ENCODE measurements at regions not wholly inside any gene's neighbourhood (a gene's known extent, or its start where the extent isn't known, plus 50 kb on each side); places are given as distances from the start of the nearest gene placed in this dataset.
"Not testable (repeated sequence)": the region's sequence is repeated elsewhere in the genome, so short reads cannot be mapped to it uniquely, and the experiment has no call there.

DNA sequence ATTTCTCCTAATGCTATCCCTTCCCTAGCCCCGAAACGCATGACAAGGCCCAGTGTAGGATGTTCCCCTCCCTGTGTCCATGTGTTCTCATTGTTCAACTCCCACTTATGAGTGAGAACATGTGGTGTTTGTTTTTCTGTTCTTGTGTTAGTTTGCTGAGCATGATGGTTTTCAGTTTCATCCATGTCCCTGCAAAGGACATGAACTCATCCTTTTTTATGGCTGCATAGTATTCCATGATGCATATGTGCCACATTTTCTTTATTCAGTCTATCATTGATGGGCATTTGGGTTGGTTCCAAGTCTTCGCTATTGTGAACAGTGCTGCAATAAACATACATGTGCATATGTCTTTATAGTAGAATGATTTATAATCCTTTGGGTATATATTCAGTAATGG is 490.3 kb downstream of the KLHL4 start:
- TF ChIP-seq ATF2 (CRISPR knock-in tag; IDR thresholded peaks at IDR 0.05; ENCODE audit: borderline replicate concordance, low read depth); FOXJ3 (CRISPR knock-in tag; IDR thresholded peaks at IDR 0.05; ENCODE audit: borderline replicate concordance); NR3C1 (CRISPR knock-in tag; conservative IDR thresholded peaks at IDR 0.05; ENCODE audit: low read depth); GABPB1 (CRISPR knock-in tag; IDR thresholded peaks at IDR 0.05); TCF7 (CRISPR knock-in tag; IDR thresholded peaks at IDR 0.05; ENCODE audit: low read depth); FOXK1 (CRISPR knock-in tag; IDR thresholded peaks at IDR 0.05); USF2 (CRISPR knock-in tag; IDR thresholded peaks at IDR 0.05): not testable (repeated sequence)
- TF ChIP-seq, protein P1, sequence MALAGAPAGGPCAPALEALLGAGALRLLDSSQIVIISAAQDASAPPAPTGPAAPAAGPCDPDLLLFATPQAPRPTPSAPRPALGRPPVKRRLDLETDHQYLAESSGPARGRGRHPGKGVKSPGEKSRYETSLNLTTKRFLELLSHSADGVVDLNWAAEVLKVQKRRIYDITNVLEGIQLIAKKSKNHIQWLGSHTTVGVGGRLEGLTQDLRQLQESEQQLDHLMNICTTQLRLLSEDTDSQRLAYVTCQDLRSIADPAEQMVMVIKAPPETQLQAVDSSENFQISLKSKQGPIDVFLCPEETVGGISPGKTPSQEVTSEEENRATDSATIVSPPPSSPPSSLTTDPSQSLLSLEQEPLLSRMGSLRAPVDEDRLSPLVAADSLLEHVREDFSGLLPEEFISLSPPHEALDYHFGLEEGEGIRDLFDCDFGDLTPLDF (CRISPR knock-in tag; IDR thresholded peaks at IDR 0.05), result not testable (repeated sequence)
- TF ChIP-seq, protein P2, sequence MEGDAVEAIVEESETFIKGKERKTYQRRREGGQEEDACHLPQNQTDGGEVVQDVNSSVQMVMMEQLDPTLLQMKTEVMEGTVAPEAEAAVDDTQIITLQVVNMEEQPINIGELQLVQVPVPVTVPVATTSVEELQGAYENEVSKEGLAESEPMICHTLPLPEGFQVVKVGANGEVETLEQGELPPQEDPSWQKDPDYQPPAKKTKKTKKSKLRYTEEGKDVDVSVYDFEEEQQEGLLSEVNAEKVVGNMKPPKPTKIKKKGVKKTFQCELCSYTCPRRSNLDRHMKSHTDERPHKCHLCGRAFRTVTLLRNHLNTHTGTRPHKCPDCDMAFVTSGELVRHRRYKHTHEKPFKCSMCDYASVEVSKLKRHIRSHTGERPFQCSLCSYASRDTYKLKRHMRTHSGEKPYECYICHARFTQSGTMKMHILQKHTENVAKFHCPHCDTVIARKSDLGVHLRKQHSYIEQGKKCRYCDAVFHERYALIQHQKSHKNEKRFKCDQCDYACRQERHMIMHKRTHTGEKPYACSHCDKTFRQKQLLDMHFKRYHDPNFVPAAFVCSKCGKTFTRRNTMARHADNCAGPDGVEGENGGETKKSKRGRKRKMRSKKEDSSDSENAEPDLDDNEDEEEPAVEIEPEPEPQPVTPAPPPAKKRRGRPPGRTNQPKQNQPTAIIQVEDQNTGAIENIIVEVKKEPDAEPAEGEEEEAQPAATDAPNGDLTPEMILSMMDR (IDR thresholded peaks at IDR 0.05), result not testable (repeated sequence)
- TF ChIP-seq, protein P3, sequence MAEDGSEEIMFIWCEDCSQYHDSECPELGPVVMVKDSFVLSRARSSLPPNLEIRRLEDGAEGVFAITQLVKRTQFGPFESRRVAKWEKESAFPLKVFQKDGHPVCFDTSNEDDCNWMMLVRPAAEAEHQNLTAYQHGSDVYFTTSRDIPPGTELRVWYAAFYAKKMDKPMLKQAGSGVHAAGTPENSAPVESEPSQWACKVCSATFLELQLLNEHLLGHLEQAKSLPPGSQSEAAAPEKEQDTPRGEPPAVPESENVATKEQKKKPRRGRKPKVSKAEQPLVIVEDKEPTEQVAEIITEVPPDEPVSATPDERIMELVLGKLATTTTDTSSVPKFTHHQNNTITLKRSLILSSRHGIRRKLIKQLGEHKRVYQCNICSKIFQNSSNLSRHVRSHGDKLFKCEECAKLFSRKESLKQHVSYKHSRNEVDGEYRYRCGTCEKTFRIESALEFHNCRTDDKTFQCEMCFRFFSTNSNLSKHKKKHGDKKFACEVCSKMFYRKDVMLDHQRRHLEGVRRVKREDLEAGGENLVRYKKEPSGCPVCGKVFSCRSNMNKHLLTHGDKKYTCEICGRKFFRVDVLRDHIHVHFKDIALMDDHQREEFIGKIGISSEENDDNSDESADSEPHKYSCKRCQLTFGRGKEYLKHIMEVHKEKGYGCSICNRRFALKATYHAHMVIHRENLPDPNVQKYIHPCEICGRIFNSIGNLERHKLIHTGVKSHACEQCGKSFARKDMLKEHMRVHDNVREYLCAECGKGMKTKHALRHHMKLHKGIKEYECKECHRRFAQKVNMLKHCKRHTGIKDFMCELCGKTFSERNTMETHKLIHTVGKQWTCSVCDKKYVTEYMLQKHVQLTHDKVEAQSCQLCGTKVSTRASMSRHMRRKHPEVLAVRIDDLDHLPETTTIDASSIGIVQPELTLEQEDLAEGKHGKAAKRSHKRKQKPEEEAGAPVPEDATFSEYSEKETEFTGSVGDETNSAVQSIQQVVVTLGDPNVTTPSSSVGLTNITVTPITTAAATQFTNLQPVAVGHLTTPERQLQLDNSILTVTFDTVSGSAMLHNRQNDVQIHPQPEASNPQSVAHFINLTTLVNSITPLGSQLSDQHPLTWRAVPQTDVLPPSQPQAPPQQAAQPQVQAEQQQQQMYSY (CRISPR knock-in tag; IDR thresholded peaks at IDR 0.05), result not testable (repeated sequence)

Data from WTC11 (cell line).